ENCODE measurements at regions not wholly inside any gene's neighbourhood (a gene's known extent, or its start where the extent isn't known, plus 50 kb on each side); places are given as distances from the start of the nearest gene placed in this dataset.

GRCh38 chr5:176157656-176158055, 80.6 kb upstream of the SIMC1 start:
- POLR2A ChIA-PET, result no interaction called here
- no peak for DNase-seq (ENCODE audit: low read depth, low spot score)

DNA sequence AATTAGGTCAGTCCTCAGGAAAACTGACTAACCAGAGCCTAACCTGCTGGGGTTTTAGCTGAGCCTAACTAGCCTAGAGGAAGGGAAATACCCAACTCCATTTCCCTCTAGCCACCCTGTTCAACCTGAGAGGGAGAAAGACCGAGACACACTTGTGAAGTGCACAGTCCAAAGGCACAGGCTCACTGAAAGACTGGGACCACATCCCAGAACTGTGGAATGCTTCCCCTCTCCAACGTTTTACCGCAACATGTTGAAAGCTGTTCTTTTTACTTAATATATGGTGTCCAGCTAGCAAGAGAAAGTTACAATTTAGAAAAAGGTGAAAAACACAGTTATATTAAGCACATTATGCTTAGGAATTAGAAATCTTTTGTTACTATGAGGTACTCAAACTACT, 76.8 kb upstream of the SIMC1 start:
- DNase-seq (ENCODE audit: low read depth, low spot score), result no peak
- CTCF ChIA-PET, result interaction anchor here (0.7 kb wide), 1 partner anchor 266 kb away, joined by 4 read pairs; no protein-coding TSS in a partner anchor

More at GRCh38 chr5:176157656-176158055, 80.6 kb upstream of the SIMC1 start:
- CTCF ChIA-PET, result no interaction called here
- H3K27me3 ChIP-seq (ENCODE audit: control insufficient read depth, insufficient read depth, low read length), result peaks cover 2% of the 10 kb centered on the region
- no peaks in the 10 kb centered on the region for H3K9me3 ChIP-seq (ENCODE audit: control insufficient read depth, insufficient read depth, low read length)
- H3K27ac ChIP-seq (ENCODE audit: low read depth, low read length), result no peak overlapping the region
- TF ChIP-seq CTCF (IDR thresholded peaks at IDR 0.05; ENCODE audit: low read depth, low read length), result no peak
- H3K4me3 ChIP-seq (ENCODE audit: low read depth, low read length), result no peak overlapping the region

DNA sequence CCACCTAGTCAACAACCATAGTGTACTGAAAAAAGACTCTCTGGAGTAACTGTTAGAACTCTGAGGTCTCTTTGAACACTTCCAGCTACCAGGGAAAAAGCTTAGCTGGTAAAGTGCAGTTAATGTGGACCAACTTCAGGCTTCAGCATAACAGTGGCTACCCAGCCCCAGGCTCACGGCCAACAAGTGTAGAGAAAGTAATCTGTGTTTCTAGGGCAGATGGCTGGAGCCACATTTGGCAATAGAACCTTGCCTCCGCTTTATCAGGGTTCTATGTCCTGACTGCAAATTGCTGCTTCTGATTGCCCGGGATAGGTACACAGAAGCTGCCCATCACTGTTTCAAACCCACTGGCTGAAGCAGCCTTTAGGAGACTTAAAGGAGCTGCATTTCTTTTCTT, 76.0 kb upstream of the SIMC1 start:
- Histone ChIP-seq H3K27ac (ENCODE audit: low read depth, low read length) (no peak overlapping the region), H3K27me3 (ENCODE audit: control insufficient read depth, insufficient read depth, low read length) (no peaks in the 10 kb centered on the region), H3K9me3 (ENCODE audit: control insufficient read depth, insufficient read depth, low read length) (no peaks in the 10 kb centered on the region), H3K4me3 (ENCODE audit: low read depth, low read length) (no peak overlapping the region)
- DNase-seq (ENCODE audit: low read depth, low spot score), result no peak
- CTCF ChIA-PET, result interaction anchor here (0.6 to 0.7 kb wide), 2 partner anchors 9 to 266 kb away, joined by 4 to 9 read pairs; no protein-coding TSS in a partner anchor
- POLR2A ChIA-PET, result no interaction called here
- no peak for TF ChIP-seq CTCF (IDR thresholded peaks at IDR 0.05; ENCODE audit: low read depth, low read length)

More for the DNA sequence above, 76.8 kb upstream of the SIMC1 start:
- H3K4me3 ChIP-seq (ENCODE audit: low read depth, low read length), result no peak overlapping the region
- POLR2A ChIA-PET, result no interaction called here
- H3K9me3 ChIP-seq (ENCODE audit: control insufficient read depth, insufficient read depth, low read length), result no peaks in the 10 kb centered on the region
- no peaks in the 10 kb centered on the region for H3K27me3 ChIP-seq (ENCODE audit: control insufficient read depth, insufficient read depth, low read length)
- no peak for TF ChIP-seq CTCF (IDR thresholded peaks at IDR 0.05; ENCODE audit: low read depth, low read length)
- H3K27ac ChIP-seq (ENCODE audit: low read depth, low read length), result no peak overlapping the region

- Histone ChIP-seq H3K27me3 (ENCODE audit: control insufficient read depth, insufficient read depth, low read length) (no peaks in the 10 kb centered on the region), H3K9me3 (ENCODE audit: control insufficient read depth, insufficient read depth, low read length) (no peaks in the 10 kb centered on the region), H3K4me3 (ENCODE audit: low read depth, low read length) (no peak overlapping the region), H3K27ac (ENCODE audit: low read depth, low read length) (no peak overlapping the region)
- TF ChIP-seq CTCF (IDR thresholded peaks at IDR 0.05; ENCODE audit: low read depth, low read length), result no peak
- no peak for DNase-seq (ENCODE audit: low read depth, low spot score)
- CTCF ChIA-PET, result no interaction called here
- POLR2A ChIA-PET, result no interaction called here
Observed at GRCh38 chr5:176162888-176163287, 75.3 kb upstream of the SIMC1 start.

DNA sequence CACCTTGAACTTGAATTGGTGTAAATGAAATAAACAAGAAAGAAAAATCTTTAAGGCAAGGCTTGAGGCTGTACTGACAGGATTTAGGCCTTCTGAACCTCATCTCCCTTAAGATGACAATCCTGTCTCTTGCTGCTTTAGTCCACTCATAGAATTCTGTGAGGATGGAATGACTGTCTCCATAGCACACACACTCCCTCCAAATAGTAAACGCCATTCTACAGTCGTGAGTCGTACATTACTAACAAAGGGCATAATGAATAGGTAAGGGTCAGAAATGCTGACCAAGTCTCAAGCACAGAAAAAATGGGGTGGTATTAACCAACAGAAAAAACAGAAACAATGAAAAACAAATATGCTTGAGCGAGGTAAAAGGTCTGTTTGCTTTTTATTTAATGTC, 71.8 kb upstream of the SIMC1 start:
- ChIA-PET POLR2A (no interaction called here), CTCF (no interaction called here)
- Histone ChIP-seq H3K9me3 (ENCODE audit: control insufficient read depth, insufficient read depth, low read length) (no peaks in the 10 kb centered on the region), H3K27me3 (ENCODE audit: control insufficient read depth, insufficient read depth, low read length) (peaks cover 3% of the 10 kb centered on the region), H3K27ac (ENCODE audit: low read depth, low read length) (no peak overlapping the region), H3K4me3 (ENCODE audit: low read depth, low read length) (no peak overlapping the region)
- DNase-seq (ENCODE audit: low read depth, low spot score), result no peak
- TF ChIP-seq CTCF (IDR thresholded peaks at IDR 0.05; ENCODE audit: low read depth, low read length), result no peak
